Panc1 (cell line): ENCODE measurements at regions not wholly inside any gene's neighbourhood (a gene's known extent, or its start where the extent isn't known, plus 50 kb on each side); places are given as distances from the start of the nearest gene placed in this dataset.

ENCODE experiments used
- ATAC-seq: fragments of 200-7000 bp; cut with Tn5 transposase; 2 replicates; pipeline ENCODE4 v1.9.1; 2020; ENCODE audit warnings: mild to moderate bottlenecking, moderate library complexity
- BruUV-seq: library from RNA; stranded (reverse); fragments of 400-500 nt; replicated peaks from 2 replicates; lab custom pipeline; 2021; lab: Mats Ljungman, UMichigan
- CTCF ChIA-PET: fragments of 300-600 bp; sonication (Branson Sonifier 250); formaldehyde crosslinking; loops from one replicate; lab custom pipeline; 2022; ENCODE audit warnings: antibody characterized with exemption; lab: Charles Lee
- POLR2A ChIA-PET: fragments of 300-600 bp; sonication (Branson Sonifier 250); formaldehyde crosslinking; loops from one replicate; lab custom pipeline; 2022; ENCODE audit warnings: antibody characterized with exemption; lab: Charles Lee
- DNase-seq: peaks from one replicate; pipeline ENCODE4 v3.0.0-alpha.2; 2010; ENCODE audit warnings: low read depth, low spot score
- H3K27ac ChIP-seq: 2 replicates; pipeline ENCODE4 v1.5.1; 2011; ENCODE audit warnings: mild to moderate bottlenecking, low read length, inconsistent platforms
- H3K27me3 ChIP-seq: fragments of 200-500 bp; sonication (Bioruptor generic); 2 replicates; pipeline ENCODE4 v1.6.0; 2014; ENCODE audit warnings: low read length, inconsistent platforms; ENCODE audit not compliant: control insufficient read depth, insufficient read depth
- H3K36me3 ChIP-seq: fragments of 200-500 bp; sonication (Bioruptor generic); 2 replicates; pipeline ENCODE4 v1.5.1; 2014; ENCODE audit warnings: inconsistent platforms, mild to moderate bottlenecking, low read length, moderate library complexity; ENCODE audit not compliant: control insufficient read depth, insufficient read depth
- H3K4me1 ChIP-seq: 2 replicates; pipeline ENCODE4 v1.5.1; 2011; ENCODE audit warnings: inconsistent platforms, mild to moderate bottlenecking, low read length, moderate library complexity; ENCODE audit not compliant: control insufficient read depth, insufficient read depth
- H3K4me3 ChIP-seq, 2 experiments: 2 replicates each; pipeline ENCODE4 v1.5.1; 2011 to 2012; ENCODE audit warnings: low read depth in 2 of 2, low read length in 2 of 2, mild to moderate bottlenecking in 2 of 2, inconsistent platforms in 1 of 2, moderate library complexity in 1 of 2
- H3K9me3 ChIP-seq: fragments of 200-500 bp; sonication (Bioruptor generic); 2 replicates; pipeline ENCODE4 v1.5.1; 2014; ENCODE audit warnings: low read depth, mild to moderate bottlenecking, inconsistent platforms, low read length, moderate library complexity; ENCODE audit not compliant: control insufficient read depth, insufficient read depth
- CTCF ChIP-seq: fragments of 450-650 bp; IDR thresholded peaks from 2 replicates; pipeline ENCODE4 v1.5.1; 2017; ENCODE audit warnings: mild to moderate bottlenecking
- POLR2AphosphoS5 ChIP-seq: IDR thresholded peaks from 2 replicates; pipeline ENCODE4 v1.6.1; 2012; ENCODE audit warnings: mild to moderate bottlenecking, low read depth, low read length, moderate library complexity
- REST ChIP-seq, 2 experiments: IDR thresholded peaks; 2 replicates each; pipeline ENCODE4 v1.6.1; 2011 to 2012; ENCODE audit warnings: low read depth in 2 of 2, control low read depth in 1 of 2, low read length in 1 of 2, mild to moderate bottlenecking in 1 of 2, moderate library complexity in 1 of 2; ENCODE audit not compliant: insufficient read depth in 1 of 2
- SIN3A ChIP-seq: IDR thresholded peaks from 2 replicates; pipeline ENCODE4 v1.6.1; 2012; ENCODE audit warnings: low read depth, mild to moderate bottlenecking, low read length, moderate library complexity, borderline replicate concordance; ENCODE audit not compliant: insufficient read depth
- TCF7L2 ChIP-seq: IDR thresholded peaks from 2 replicates; pipeline ENCODE4 v1.6.1; 2011; ENCODE audit warnings: mild to moderate bottlenecking, low read depth, low read length, inconsistent platforms
- in situ Hi-C: cut with HindIII; loops from 2 replicates; pipeline ENCODE4 v1.10.0; 2016; ENCODE audit warnings: low sequenced_read_pairs, low pct_unique_long_range_greater_than_20kb
- intact Hi-C: fragments of 100-400 bp; cut with micrococcal nuclease; formaldehyde crosslinking; loops from one replicate; pipeline ENCODE4 v1.10.0; 2022; ENCODE audit not compliant: unreplicated experiment

GRCh38 chr12:25818596-25819390 is 139.7 kb upstream of the RASSF8 start:
- DNase-seq (no peak), ATAC-seq (no peak)
- Histone ChIP-seq H3K4me3 (no peak overlapping the region), H3K36me3 (no peaks in the 10 kb centered on the region), H3K4me1 (no peaks in the 10 kb centered on the region), H3K9me3 (no peaks in the 10 kb centered on the region), H3K27ac (no peak overlapping the region), H3K27me3 (peaks cover 6% of the 10 kb centered on the region; the same call in 1 of the 2 replicates)
- no TSS peak for BruUV-seq
- intact Hi-C loops = no loop called here
- ChIA-PET POLR2A (no interaction called here), CTCF (no interaction called here)
- in situ Hi-C loops = no loop called here
- TF ChIP-seq POLR2AphosphoS5 (no peak), TCF7L2 (no peak), CTCF (no peak), SIN3A (no peak), REST (IDR thresholded peaks at IDR 0.05; ENCODE audit: insufficient read depth in 1 of 2, low read depth in 2 of 2, low read length in 1 of 2) (no peak)

- no peaks in the 10 kb centered on the region for H3K4me1 ChIP-seq
- peaks cover 6% of the 10 kb centered on the region; the same call in 1 of the 2 replicates for H3K27me3 ChIP-seq
These were observed 138.8 kb upstream of the RASSF8 start for GRCh38 chr12:25819691-25820090.

More at GRCh38 chr12:25819691-25820090, 138.8 kb upstream of the RASSF8 start:
- intact Hi-C loops (no loop called here), in situ Hi-C loops (no loop called here)
- TF ChIP-seq POLR2AphosphoS5 = no peak
- TF ChIP-seq REST (IDR thresholded peaks at IDR 0.05; ENCODE audit: insufficient read depth in 1 of 2, low read depth in 2 of 2, low read length in 1 of 2) = no peak
- TF ChIP-seq SIN3A = no peak
- TF ChIP-seq CTCF = no peak
- TF ChIP-seq TCF7L2 = no peak
- no peaks in the 10 kb centered on the region for H3K9me3 ChIP-seq
- no peak overlapping the region for H3K27ac ChIP-seq
- ChIA-PET CTCF (no interaction called here), POLR2A (no interaction called here)
- H3K4me3 ChIP-seq = no peak overlapping the region
- BruUV-seq = no TSS peak
- ATAC-seq = no peak
- no peaks in the 10 kb centered on the region for H3K36me3 ChIP-seq
- DNase-seq = no peak
